VCaP (cell line): ENCODE measurements at regions not wholly inside any gene's neighbourhood (a gene's known extent, or its start where the extent isn't known, plus 50 kb on each side); places are given as distances from the start of the nearest gene placed in this dataset.

Source experiments
- H3K27ac ChIP-seq: fragments of 450-650 bp; 2 replicates; pipeline ENCODE4 v1.5.1; 2017
- TF ChIP-seq, protein P1 (sequence below): fragments of 450-650 bp; conservative IDR thresholded peaks from 2 replicates; pipeline ENCODE4 v1.5.1; 2017; ENCODE audit warnings: mild to moderate bottlenecking, moderate library complexity

DNA sequence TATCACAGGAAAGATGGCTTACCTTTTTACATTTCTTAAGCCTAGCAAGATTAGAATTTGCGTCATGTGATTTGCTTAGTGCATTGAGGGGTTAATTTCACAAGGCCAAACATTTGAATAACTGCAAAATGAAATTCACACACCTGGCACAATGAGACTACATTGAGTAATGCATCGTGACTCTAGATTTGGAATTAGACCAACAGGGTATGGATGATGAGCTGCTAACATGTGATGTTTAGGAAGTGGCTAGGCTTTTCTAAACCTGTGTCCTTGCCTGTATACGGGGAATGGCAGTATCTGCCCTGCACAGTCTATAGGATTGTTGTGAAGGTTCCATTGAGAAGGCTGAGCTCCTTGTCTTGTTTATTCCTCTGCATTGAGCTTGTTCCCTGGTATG is 160.1 kb downstream of the MFSD1 start:
- H3K27ac ChIP-seq: no peak overlapping the region

DNA sequence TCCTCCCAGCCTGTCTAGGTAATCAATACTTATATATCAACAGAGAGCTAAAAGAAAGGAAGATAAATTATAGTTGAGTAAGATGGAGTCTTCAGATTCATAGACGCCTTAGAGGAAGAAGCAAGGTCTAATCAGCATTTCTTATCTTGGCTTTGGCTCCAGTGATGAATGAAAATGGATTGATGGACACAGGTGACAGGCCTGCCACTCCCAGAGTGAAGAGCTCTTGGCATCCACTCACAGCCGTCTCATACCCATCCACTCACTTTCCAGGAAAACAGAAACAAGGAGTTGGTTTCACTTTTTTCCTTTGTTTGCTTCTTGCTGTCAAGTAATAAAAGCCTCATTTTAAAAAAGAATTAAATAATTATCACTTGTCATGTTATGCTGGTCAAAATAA is 168.2 kb downstream of the MFSD1 start:
- TF ChIP-seq, protein P1, sequence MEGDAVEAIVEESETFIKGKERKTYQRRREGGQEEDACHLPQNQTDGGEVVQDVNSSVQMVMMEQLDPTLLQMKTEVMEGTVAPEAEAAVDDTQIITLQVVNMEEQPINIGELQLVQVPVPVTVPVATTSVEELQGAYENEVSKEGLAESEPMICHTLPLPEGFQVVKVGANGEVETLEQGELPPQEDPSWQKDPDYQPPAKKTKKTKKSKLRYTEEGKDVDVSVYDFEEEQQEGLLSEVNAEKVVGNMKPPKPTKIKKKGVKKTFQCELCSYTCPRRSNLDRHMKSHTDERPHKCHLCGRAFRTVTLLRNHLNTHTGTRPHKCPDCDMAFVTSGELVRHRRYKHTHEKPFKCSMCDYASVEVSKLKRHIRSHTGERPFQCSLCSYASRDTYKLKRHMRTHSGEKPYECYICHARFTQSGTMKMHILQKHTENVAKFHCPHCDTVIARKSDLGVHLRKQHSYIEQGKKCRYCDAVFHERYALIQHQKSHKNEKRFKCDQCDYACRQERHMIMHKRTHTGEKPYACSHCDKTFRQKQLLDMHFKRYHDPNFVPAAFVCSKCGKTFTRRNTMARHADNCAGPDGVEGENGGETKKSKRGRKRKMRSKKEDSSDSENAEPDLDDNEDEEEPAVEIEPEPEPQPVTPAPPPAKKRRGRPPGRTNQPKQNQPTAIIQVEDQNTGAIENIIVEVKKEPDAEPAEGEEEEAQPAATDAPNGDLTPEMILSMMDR: no peak
- H3K27ac ChIP-seq: no peak overlapping the region

More for the DNA sequence above, 160.1 kb downstream of the MFSD1 start:
- TF ChIP-seq, protein P1: no peak

DNA sequence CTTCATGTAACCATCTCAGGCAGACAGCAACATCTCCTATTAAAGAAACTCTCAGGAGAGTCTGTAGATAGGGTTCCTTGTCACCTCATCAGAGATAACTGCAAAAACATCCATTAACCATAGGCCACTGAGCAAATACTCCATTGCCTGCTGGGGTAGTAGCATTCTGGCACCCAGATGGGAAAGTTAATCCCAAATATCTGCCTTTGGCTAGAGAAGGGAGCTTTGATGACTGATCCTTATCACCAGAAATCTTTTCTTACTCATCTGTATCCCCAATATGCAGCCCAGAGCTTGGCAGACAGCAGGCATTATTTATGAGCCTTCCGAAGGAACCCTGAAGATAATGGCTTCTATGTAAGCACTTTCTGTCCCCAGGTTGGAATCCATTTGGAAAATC is 173.1 kb downstream of the MFSD1 start:
- TF ChIP-seq, protein P1: no peak
- no peak overlapping the region for H3K27ac ChIP-seq

DNA sequence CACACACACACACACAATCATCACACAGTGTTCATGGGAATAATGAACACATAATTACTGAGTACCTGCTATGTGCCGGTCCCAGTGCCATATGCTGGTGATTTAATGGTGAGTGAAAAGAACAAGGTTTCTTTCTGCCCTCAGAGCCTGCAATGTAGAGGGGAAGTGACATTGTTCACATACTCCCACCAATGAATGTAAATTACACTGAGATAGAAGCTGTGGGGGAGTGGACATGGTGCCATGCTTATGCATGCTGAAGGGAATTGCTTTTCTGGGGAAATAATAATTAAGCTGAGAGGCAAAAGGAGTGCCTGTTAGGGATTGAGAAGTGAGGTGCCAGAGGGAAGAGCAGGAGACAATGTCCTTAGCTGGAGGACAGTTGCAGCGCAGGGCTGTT is 175.1 kb downstream of the MFSD1 start:
- H3K27ac ChIP-seq: no peak overlapping the region
- TF ChIP-seq, protein P1: no peak

DNA sequence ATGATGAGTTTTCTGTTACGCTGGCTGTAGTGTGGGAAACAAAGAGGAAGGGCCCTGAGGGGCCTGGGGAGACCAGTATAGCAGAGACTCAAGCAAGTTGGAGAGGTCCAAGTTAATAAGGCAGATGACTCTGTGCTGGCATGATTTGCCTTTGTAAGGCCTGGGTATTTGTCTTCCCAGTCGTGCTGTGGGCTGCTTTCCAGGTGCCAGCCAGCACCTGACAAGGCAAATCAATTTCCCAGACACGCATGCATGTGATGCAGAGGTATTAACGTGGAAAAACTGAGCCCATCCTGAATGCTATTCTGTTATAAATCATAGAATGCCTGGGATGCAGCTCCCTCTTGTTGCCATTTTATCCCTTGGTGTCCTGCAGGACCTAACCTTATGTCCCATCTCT is 175.6 kb downstream of the MFSD1 start:
- no peak overlapping the region for H3K27ac ChIP-seq
- TF ChIP-seq, protein P1: no peak

DNA sequence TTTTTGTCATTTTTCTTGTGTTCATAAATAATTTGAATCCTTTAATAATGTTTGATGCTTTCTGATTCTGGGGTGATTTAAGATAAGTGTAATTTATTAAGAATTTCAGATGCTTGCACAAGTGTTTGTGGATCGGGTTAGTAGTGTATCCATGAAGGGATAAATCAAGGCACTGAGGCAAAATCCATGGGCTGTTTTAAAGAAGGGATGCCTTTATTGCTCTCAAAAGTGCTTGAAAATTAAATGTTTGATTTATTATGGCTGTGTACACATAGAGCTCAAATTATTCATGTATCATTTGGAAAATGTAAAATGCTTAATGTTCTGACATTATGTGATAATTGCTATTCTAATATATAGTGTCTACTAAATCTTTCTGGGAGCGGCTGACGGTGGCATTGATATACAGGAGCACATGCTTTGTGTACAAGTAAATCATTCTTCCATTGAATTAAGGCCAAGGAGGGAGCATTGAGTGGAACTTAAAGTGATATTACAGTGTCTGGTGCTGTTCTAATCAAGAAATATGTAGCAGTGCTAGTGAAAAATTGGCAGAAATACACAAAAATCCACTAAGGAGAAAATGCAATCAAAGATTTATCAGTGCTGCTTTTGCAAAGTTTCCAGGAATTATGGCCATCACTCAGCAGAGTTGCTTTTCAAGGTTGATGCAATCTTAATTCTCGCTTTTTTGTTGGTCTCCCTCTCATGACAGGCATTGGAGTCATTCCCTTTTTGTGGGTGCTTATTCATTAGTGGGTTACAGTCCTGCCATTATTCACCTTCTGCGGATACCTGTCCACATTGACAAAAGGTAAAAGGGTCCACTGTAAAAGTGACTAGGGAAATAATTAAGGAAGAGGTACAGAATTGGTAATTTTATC is 181.6 kb downstream of the MFSD1 start:
- TF ChIP-seq, protein P1: no peak
- H3K27ac ChIP-seq: no peak overlapping the region

DNA sequence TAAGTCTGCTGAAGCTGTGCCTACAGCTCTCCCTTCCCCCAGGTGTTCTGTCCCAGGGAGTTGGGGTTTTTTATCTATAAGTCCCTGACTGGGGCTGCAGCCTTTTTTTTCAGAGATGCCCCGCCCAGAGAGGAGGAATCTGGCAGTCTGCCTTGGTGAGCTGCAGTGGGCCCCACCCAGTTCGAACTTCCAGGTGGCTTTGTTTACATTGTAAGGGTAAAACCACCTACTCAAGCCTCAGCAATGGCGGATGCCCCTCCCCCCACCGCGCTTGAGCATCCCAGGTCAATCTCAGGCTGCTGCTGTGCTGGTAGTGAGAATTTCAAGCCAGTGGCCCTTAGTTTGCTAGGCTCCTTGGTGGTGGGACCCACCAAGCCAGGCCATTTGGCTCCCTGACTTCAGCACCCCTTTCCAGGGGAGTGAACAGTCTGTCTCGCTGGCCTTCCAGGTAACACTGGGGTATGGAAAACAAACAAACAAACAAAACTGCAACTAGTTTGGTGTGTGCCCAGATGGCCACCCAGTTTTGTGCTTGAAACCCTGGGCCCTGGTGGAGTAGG is 189.4 kb downstream of the MFSD1 start:
- no peak overlapping the region for H3K27ac ChIP-seq
- TF ChIP-seq, protein P1: no peak
